GM12891 (cell line): ENCODE measurements at regions not wholly inside any gene's neighbourhood (a gene's known extent, or its start where the extent isn't known, plus 50 kb on each side); places are given as distances from the start of the nearest gene placed in this dataset.

Experiments
- DNase-seq: peaks from one replicate; pipeline ENCODE4 v3.0.0; 2011; ENCODE audit warnings: low spot score; ENCODE audit not compliant: insufficient read length
- FAIRE-seq: peaks from 2 replicates; lab custom pipeline; 2011; peaks lifted over from hg19 to GRCh38; lab: Jason Lieb, UNC
- PAX5 ChIP-seq: IDR thresholded peaks from 2 replicates; pipeline ENCODE4 v1.6.1; 2011; ENCODE audit warnings: low read length, moderate library complexity, mild to moderate bottlenecking; ENCODE audit not compliant: insufficient read depth, severe bottlenecking
- POLR2A ChIP-seq: IDR thresholded peaks from 2 replicates; pipeline ENCODE4 v1.6.1; 2011; ENCODE audit warnings: low read depth, low read length, control low read depth
- POLR2AphosphoS5 ChIP-seq: IDR thresholded peaks from 2 replicates; pipeline ENCODE4 v1.6.1; 2011; ENCODE audit warnings: low read depth, low read length, control low read depth
- POU2F2 ChIP-seq: IDR thresholded peaks from 2 replicates; pipeline ENCODE4 v1.6.1; 2011; ENCODE audit warnings: low read depth, mild to moderate bottlenecking, control low read depth, low read length, moderate library complexity
- SPI1 ChIP-seq: IDR thresholded peaks from 2 replicates; pipeline ENCODE4 v1.6.1; 2011; ENCODE audit warnings: low read depth, low read length, control low read depth
- TAF1 ChIP-seq: IDR thresholded peaks from 2 replicates; pipeline ENCODE4 v1.6.1; 2011; ENCODE audit warnings: low read depth, low read length, control low read depth

- TF ChIP-seq PAX5: no peak
- no peak for TF ChIP-seq SPI1
- no peak for TF ChIP-seq TAF1
- no peak for TF ChIP-seq POLR2A
- no peak for TF ChIP-seq POU2F2
- no peak for TF ChIP-seq POLR2AphosphoS5
- DNase-seq: no peak
- no peak for FAIRE-seq
These were observed 318.3 kb upstream of the SALL3 start for GRCh38 chr18:78661316-78661715.

DNA sequence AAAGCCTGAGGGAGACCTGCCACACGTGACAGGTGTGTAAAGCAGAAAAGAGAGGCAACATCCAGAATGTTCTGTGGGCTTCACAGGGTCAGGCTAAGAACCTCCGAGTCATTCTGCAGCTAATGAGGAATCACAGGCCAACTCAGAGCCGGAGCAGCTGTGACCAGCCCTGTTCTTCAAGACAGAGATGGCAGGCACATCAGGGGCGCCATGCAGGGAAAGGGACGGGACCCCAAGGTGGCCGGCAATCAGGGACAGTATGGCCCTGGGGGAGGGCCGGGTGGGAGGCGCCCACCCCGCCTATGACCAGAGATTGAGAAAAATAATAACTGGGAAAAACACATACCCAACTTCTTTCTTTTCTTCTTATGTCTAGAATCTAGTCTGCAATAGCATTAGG is 316.7 kb upstream of the SALL3 start:
- no peak for FAIRE-seq
- TF ChIP-seq SPI1 (no peak), TAF1 (no peak), POU2F2 (no peak), POLR2AphosphoS5 (no peak), POLR2A (no peak), PAX5 (no peak)
- no peak for DNase-seq

DNA sequence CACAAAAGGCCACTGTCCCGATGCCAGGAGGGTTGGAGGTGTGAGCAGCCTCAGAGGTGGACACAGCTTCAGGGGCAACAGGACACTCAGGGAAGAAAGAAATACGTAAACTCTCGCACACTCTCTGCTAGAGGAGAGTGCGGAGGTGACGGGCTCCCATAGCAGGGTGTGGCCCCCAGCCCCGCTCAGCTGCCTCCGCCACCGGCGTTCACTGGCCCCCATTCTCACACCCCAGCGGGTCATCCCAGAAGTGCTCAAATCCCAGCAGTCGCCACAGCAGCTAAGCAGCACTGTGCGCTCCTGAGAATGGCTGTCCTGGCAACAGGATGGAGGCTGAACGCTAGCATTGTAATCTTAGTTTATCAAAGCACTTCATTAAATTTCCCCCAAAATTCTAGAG is 315.6 kb upstream of the SALL3 start:
- FAIRE-seq (no peak), DNase-seq (no peak)
- no peak for TF ChIP-seq PAX5
- no peak for TF ChIP-seq POU2F2
- no peak for TF ChIP-seq SPI1
- no peak for TF ChIP-seq POLR2AphosphoS5
- no peak for TF ChIP-seq TAF1
- no peak for TF ChIP-seq POLR2A

DNA sequence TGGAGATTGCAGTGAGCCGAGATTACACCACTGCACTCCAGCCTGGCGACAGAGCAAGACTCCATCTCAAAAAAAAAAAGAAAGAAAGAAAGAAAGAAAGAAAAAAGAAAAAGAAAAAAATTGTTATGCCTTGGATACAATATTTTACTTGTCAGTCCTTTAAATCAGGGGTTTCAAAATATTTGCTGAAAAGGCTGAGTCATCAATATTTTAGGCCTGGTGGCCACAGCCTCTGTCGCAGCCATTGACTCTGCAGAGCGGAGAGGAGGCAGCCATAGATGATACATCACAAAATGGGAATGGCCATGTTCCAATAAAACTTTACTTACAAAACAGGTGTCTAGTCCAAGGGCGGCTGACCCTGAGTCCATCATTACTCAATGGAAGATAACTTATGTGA is 314.8 kb upstream of the SALL3 start:
- no peak for DNase-seq
- FAIRE-seq: no peak
- no peak for TF ChIP-seq PAX5
- TF ChIP-seq TAF1: no peak
- no peak for TF ChIP-seq SPI1
- TF ChIP-seq POLR2A: no peak
- TF ChIP-seq POU2F2: no peak
- no peak for TF ChIP-seq POLR2AphosphoS5

GRCh38 chr18:78665644-78666043 is 314.0 kb upstream of the SALL3 start:
- FAIRE-seq (no peak), DNase-seq (no peak)
- TF ChIP-seq SPI1: no peak
- TF ChIP-seq TAF1: no peak
- TF ChIP-seq PAX5: no peak
- TF ChIP-seq POLR2A: no peak
- no peak for TF ChIP-seq POU2F2
- TF ChIP-seq POLR2AphosphoS5: no peak

- DNase-seq (no peak), FAIRE-seq (no peak)
- TF ChIP-seq PAX5: no peak
These were observed 312.8 kb upstream of the SALL3 start for GRCh38 chr18:78666666-78667335.

DNA sequence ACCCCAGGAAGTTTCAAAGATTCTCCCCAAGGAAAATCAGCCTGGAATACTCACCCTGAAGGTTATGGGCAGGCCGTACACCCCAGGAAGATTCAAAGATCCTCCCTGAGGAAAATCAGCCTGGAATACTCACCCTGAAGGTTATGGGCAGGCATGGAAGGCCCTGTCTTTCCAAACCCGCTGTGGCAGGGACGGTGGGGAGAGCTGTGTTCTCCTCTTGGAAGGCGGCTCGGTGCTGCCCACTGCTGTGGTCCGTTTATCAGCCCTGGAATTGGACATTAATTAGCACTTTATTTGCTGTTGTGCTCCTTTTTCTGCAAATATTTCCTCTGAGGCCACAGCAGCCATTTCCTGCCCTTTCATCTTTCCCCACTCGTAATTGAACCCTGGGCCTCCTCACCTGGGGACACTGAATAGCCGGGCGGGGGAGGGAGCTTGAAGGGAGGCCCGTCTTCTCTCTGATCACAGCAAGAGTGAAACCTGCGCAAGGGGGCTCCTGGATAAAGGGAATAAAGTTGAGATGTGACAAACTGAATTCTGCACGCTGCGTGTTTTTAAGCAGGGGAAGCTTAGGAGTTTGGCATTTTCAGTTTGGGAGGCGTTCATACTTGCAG is 308.7 kb upstream of the SALL3 start:
- FAIRE-seq (no peak), DNase-seq (no peak)
- TF ChIP-seq POU2F2: no peak
- TF ChIP-seq TAF1: no peak
- TF ChIP-seq SPI1: no peak
- no peak for TF ChIP-seq PAX5
- TF ChIP-seq POLR2AphosphoS5: no peak
- no peak for TF ChIP-seq POLR2A

- no peak for FAIRE-seq
- no peak for DNase-seq
- TF ChIP-seq PAX5 (no peak), SPI1 (no peak), POLR2A (no peak), TAF1 (no peak), POLR2AphosphoS5 (no peak), POU2F2 (no peak)
These were observed 308.1 kb upstream of the SALL3 start for GRCh38 chr18:78671551-78671950.

DNA sequence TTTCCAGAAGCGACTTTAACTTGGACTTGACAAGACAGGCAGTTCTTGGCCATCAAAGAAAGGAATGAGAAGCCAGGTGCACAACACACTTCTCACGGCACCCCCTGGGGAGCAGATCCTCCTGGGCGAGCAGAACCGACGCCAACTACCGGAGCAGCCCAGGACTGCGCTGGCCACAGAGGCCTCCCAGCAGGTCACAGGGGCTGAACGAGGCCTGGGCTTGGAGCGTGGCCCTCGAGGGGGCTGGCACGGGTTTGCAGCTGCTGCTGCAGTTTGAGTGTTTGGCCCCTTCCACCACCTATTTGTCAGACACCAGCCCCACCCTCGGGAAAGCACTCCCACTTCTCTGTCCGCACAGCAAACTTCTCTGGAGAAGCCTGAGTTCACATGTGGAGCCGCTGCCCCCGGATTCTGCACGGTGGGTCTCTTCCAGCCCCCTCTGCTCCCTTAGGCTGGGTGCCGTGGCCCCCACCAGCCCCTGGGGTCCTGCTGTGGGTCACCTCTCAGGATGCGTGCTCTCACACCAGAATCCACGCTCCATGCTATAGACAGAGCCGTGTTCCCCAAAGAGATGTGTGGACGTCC is 306.7 kb upstream of the SALL3 start:
- TF ChIP-seq PAX5: no peak
- no peak for TF ChIP-seq POLR2AphosphoS5
- no peak for TF ChIP-seq POLR2A
- TF ChIP-seq TAF1: no peak
- TF ChIP-seq SPI1: no peak
- TF ChIP-seq POU2F2: no peak
- FAIRE-seq (no peak), DNase-seq (no peak)
